HL-60 (cell line): ENCODE measurements at regions not wholly inside any gene's neighbourhood (a gene's known extent, or its start where the extent isn't known, plus 50 kb on each side); places are given as distances from the start of the nearest gene placed in this dataset.

Source experiments
- CTCF ChIP-seq: IDR thresholded peaks from one replicate; pipeline ENCODE4 v1.5.1; 2011; ENCODE audit warnings: low read length, control low read depth, inconsistent platforms; ENCODE audit not compliant: insufficient read depth
- POLR2AphosphoS5 ChIP-seq: IDR thresholded peaks from 2 replicates; pipeline ENCODE4 v1.6.1; 2012; ENCODE audit warnings: low read depth

GRCh38 chr2:7694076-7694985 is 777.1 kb downstream of the RNF144A start:
- TF ChIP-seq CTCF (no peak), POLR2AphosphoS5 (no peak)
